GM10266 (cell line): ENCODE measurements at regions not wholly inside any gene's neighbourhood (a gene's known extent, or its start where the extent isn't known, plus 50 kb on each side); places are given as distances from the start of the nearest gene placed in this dataset.

ENCODE experiments used
- DNase-seq: peaks from one replicate; pipeline ENCODE4 v3.0.0; 2012; ENCODE audit errors: extremely low spot score
- TF ChIP-seq, protein P1 (sequence below): IDR thresholded peaks from 2 replicates; pipeline ENCODE4 v1.5.1; 2012; ENCODE audit warnings: mild to moderate bottlenecking, low read depth; ENCODE audit not compliant: control insufficient read depth, insufficient read depth; ENCODE audit errors: missing control alignments

DNA sequence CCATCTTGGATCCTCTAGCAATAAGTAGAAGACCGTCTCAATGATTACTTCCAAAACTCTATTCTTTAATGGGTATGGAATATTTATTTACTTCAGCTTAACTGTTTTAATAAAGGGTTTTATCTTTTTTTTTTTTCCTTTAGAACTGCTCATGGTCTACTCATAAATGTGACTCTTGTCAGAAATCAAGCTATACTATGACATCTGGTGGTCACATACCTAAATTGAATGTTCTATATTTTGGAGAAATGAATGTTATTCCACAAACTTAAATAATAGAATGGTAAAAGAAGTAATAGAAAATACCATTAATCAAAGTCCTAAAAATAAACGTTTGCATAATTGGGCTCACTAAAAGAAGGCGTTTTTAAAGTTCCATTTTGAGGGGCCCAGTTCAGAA, 131.2 kb upstream of the PLCXD3 start:
- TF ChIP-seq, protein P1, sequence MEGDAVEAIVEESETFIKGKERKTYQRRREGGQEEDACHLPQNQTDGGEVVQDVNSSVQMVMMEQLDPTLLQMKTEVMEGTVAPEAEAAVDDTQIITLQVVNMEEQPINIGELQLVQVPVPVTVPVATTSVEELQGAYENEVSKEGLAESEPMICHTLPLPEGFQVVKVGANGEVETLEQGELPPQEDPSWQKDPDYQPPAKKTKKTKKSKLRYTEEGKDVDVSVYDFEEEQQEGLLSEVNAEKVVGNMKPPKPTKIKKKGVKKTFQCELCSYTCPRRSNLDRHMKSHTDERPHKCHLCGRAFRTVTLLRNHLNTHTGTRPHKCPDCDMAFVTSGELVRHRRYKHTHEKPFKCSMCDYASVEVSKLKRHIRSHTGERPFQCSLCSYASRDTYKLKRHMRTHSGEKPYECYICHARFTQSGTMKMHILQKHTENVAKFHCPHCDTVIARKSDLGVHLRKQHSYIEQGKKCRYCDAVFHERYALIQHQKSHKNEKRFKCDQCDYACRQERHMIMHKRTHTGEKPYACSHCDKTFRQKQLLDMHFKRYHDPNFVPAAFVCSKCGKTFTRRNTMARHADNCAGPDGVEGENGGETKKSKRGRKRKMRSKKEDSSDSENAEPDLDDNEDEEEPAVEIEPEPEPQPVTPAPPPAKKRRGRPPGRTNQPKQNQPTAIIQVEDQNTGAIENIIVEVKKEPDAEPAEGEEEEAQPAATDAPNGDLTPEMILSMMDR, result no peak
- no peak for DNase-seq

DNA sequence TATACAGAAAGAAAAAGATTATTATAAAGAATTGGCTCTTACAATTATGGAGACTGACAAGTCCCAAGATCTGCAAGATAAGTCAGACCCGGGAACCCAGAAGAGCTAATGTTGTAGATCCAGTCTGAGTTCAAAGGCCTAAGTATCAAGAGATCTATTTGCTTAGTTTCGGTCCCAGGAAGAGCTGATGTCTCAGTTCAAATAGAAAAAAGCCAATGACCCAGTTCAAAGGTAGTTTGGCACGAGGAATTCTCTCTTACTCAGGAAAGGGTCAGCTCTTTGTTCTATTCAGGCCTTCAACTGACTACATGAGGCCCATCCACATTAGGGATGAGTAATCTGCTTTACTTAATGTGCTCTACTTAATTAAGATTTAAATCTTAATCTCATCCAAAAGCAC, 128.3 kb upstream of the PLCXD3 start:
- TF ChIP-seq, protein P1, result no peak
- no peak for DNase-seq

DNA sequence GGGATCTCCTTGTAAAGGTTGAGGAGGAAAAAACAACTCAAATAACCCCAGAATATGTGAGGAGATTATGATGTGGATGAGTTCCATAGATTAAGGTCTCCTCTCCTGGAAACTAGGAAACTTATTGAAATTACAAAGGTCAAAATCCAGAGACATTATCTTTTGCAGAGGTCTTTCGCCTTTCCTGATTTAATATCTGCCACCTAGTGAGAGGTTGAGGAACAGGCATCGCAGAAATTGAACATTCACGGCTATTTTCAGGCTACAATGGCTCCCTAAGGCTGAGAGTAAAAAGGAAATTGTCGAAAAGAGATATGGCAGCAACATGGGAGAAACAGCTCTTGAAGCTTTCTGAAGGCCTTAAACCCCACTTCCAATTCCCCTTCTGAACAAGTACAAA, 127.5 kb upstream of the PLCXD3 start:
- TF ChIP-seq, protein P1, result peak; percentile 26
- DNase-seq, result no peak

DNA sequence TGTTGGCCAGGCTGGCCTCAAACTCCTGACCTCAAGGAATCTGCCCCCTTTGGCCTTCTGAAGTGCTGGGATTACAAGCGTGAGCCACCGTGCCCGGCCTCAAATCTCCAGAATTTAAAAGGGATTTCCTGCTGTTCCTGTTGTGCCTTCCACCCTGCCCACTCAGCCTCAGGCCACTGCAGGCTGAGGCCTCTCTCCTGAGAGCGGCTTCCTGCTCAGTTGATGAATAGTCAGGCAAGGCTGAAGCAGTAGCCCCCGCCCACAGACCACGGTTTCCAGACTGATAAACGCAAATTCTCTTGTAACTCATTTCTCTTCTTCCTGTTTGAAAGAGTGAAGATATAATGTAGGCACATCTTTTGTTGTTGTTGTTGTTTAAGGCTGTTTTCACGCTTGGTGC, 127.0 kb upstream of the PLCXD3 start:
- TF ChIP-seq, protein P1, result no peak
- no peak for DNase-seq

DNA sequence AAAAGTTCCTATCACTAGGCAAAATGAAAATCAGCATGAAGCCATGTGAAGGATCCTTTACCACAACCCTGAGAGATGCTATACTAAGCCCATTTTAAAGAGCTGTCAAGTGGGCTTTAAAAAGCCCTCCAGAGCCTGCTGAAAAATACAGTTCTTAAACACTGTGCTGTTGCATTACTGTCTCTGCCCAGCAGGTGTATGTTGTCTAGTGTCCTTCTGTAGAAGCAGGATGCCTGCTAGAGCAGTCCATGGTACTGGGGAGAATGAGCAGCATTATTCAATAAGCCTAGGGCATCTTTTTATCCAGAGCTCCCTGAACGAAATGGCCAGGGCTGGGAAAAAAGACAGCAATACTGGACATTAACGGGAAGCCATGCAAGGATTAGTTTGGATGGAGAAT, 126.2 kb upstream of the PLCXD3 start:
- TF ChIP-seq, protein P1, result peak; percentile 17
- DNase-seq, result peak; percentile 5

DNA sequence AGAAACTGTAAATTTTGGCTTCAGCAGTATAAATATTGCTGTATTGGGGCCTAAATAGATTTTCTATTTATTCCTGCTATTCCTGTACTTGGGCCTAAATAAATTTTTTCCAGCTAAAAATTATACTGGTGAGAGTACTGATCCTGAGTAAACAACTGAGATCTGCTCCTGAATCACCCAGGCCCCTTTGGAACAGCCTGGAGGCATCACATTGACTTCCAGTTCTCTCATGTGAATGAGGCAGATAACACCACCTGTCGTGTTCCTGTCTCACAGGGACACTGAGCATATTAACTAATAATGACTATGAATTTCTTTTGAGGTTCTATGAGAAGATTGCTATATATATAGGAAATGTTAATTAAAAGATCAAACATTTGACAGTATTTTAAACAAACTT, 119.5 kb upstream of the PLCXD3 start:
- no peak for DNase-seq
- TF ChIP-seq, protein P1, result no peak

DNA sequence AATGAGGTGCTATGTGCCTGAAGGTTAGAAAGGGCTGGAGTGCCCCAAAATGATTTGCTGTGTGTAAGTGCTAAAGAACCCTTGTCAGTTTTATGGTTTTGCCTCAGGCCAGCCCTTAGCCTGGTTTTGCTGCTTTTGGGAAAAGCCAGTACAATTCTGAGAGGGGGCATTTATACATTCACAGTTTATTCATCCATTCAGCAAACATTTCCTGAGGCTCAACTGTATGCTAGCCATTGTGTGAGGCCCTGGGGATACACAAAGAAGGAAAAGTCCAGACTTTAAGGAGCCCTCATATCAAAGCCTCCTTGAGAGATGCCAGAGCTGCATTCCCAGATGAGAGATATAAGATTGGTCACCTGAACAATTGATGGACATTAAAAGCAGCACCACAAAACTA, 115.2 kb upstream of the PLCXD3 start:
- no peak for DNase-seq

More for the DNA sequence above, 115.2 kb upstream of the PLCXD3 start:
- TF ChIP-seq, protein P1, result no peak
